ENCODE measurements at regions not wholly inside any gene's neighbourhood (a gene's known extent, or its start where the extent isn't known, plus 50 kb on each side); places are given as distances from the start of the nearest gene placed in this dataset.

GRCh38 chr4:44872246-44872645 lies 145.9 kb upstream of the GNPDA2 start:
- TF ChIP-seq CTCF (IDR thresholded peaks at IDR 0.05; ENCODE audit: low read depth, low read length, missing input control) (no peak), YY1 (IDR thresholded peaks at IDR 0.05) (no peak), ZBTB33 (IDR thresholded peaks at IDR 0.05) (no peak), TAF1 (conservative IDR thresholded peaks at IDR 0.05) (no peak)
- TF ChIP-seq, protein P1, sequence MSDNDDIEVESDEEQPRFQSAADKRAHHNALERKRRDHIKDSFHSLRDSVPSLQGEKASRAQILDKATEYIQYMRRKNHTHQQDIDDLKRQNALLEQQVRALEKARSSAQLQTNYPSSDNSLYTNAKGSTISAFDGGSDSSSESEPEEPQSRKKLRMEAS (IDR thresholded peaks at IDR 0.05), result no peak

Data from liver (tissue), 3 donors.